GM21447 (cell line): ENCODE measurements at regions not wholly inside any gene's neighbourhood (a gene's known extent, or its start where the extent isn't known, plus 50 kb on each side); places are given as distances from the start of the nearest gene placed in this dataset.

Experiments
- ATAC-seq: cut with Tn5 transposase; IDR thresholded peaks from one replicate; pipeline ENCODE4 v1.9.1; 2021; ENCODE audit not compliant: unreplicated experiment

- no peak for ATAC-seq
These were observed 50.8 kb upstream of the NAV2 start for GRCh38 chr11:19661827-19662226.

- ATAC-seq, result peak; percentile 100
These were observed 52.6 kb upstream of the NAV2 start for GRCh38 chr11:19660076-19660475.

GRCh38 chr11:19659529-19659928, 53.1 kb upstream of the NAV2 start:
- ATAC-seq, result no peak

GRCh38 chr11:19658344-19658743, 54.3 kb upstream of the NAV2 start:
- no peak for ATAC-seq

- no peak for ATAC-seq
These were observed 56.5 kb upstream of the NAV2 start for GRCh38 chr11:19656140-19656541.

- ATAC-seq, result no peak
These were observed 59.8 kb upstream of the NAV2 start for GRCh38 chr11:19652623-19653375.

- no peak for ATAC-seq
These were observed 61.0 kb upstream of the NAV2 start for GRCh38 chr11:19651653-19652052.

- ATAC-seq, result no peak
These were observed 61.6 kb upstream of the NAV2 start for GRCh38 chr11:19651028-19651427.

GRCh38 chr11:19650467-19650866, 62.2 kb upstream of the NAV2 start:
- no peak for ATAC-seq

- no peak for ATAC-seq
These were observed 62.9 kb upstream of the NAV2 start for GRCh38 chr11:19649751-19650150.

- ATAC-seq, result no peak
These were observed 64.3 kb upstream of the NAV2 start for GRCh38 chr11:19648321-19648720.

GRCh38 chr11:19647816-19648215, 64.8 kb upstream of the NAV2 start:
- ATAC-seq, result no peak

GRCh38 chr11:19646921-19647320, 65.7 kb upstream of the NAV2 start:
- ATAC-seq, result no peak

- ATAC-seq, result no peak
These were observed 66.3 kb upstream of the NAV2 start for GRCh38 chr11:19646308-19646707.

- ATAC-seq, result no peak
These were observed 68.3 kb upstream of the NAV2 start for GRCh38 chr11:19644316-19644715.

- no peak for ATAC-seq
These were observed 70.2 kb upstream of the NAV2 start for GRCh38 chr11:19642185-19643158.

GRCh38 chr11:19639603-19640105, 73.0 kb upstream of the NAV2 start:
- no peak for ATAC-seq

- no peak for ATAC-seq
These were observed 77.3 kb upstream of the NAV2 start for GRCh38 chr11:19635332-19635731.

GRCh38 chr11:19633276-19633675, 79.4 kb upstream of the NAV2 start:
- ATAC-seq, result no peak

GRCh38 chr11:19632499-19632834, 80.2 kb upstream of the NAV2 start:
- ATAC-seq, result no peak

GRCh38 chr11:19631712-19632498, 80.7 kb upstream of the NAV2 start:
- ATAC-seq, result no peak
